Epithelial cell of proximal tubule (primary cell): ENCODE measurements at regions not wholly inside any gene's neighbourhood (a gene's known extent, or its start where the extent isn't known, plus 50 kb on each side); places are given as distances from the start of the nearest gene placed in this dataset.

Experiments used
- DNase-seq: peaks from one replicate; pipeline ENCODE4 v3.0.0-alpha.2; 2011; ENCODE audit warnings: low read depth
- H3K4me3 ChIP-seq: 2 replicates; pipeline ENCODE4 v1.5.1; 2011; ENCODE audit warnings: low read depth, mild to moderate bottlenecking, low read length
- TF ChIP-seq, protein P1 (sequence below): conservative IDR thresholded peaks from 2 replicates; pipeline ENCODE4 v1.5.1; 2012; ENCODE audit warnings: low read depth, mild to moderate bottlenecking, low read length

DNA sequence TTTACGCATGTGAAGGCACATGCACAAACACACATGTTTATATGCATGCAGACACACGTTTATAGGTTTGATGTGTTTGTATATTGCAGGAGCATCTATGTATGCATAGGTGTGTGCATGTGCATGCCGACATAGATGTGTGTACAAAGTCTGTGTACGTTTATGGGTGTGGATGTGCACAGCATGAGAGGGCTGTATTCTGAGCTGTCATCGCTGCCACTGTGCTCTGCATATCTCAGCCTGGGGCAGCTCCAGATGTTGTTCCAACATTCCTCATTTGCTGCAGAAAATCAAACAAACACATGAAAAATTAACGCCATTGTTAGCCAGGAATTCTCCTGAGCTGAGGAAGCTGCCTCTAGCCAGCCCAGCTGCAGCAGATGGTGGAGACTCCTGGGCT, 132.3 kb upstream of the CSF3R start:
- no peak overlapping the region for H3K4me3 ChIP-seq
- TF ChIP-seq, protein P1, sequence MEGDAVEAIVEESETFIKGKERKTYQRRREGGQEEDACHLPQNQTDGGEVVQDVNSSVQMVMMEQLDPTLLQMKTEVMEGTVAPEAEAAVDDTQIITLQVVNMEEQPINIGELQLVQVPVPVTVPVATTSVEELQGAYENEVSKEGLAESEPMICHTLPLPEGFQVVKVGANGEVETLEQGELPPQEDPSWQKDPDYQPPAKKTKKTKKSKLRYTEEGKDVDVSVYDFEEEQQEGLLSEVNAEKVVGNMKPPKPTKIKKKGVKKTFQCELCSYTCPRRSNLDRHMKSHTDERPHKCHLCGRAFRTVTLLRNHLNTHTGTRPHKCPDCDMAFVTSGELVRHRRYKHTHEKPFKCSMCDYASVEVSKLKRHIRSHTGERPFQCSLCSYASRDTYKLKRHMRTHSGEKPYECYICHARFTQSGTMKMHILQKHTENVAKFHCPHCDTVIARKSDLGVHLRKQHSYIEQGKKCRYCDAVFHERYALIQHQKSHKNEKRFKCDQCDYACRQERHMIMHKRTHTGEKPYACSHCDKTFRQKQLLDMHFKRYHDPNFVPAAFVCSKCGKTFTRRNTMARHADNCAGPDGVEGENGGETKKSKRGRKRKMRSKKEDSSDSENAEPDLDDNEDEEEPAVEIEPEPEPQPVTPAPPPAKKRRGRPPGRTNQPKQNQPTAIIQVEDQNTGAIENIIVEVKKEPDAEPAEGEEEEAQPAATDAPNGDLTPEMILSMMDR = no peak
- DNase-seq = no peak

DNA sequence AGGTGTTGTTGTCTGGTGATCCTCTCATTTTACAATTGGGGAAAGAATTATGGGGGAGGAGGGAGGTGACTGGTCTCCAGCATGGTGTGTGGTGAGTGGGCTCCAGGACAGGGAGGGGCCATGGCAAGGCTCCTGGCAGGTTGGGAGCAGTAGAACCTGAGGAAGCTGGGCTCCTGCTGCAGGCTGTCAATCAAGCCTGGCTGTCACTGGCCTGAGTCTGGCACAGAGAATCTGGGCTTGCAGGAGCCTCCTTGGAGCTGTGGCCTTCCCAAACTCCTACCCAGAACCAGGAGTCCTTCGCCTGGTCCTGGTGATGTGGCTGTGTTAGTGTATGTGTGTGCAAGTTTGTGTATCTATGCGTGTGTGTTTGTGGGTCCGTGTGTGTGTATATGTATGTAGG, 131.9 kb upstream of the CSF3R start:
- TF ChIP-seq, protein P1 = no peak
- H3K4me3 ChIP-seq = no peak overlapping the region
- DNase-seq = no peak

DNA sequence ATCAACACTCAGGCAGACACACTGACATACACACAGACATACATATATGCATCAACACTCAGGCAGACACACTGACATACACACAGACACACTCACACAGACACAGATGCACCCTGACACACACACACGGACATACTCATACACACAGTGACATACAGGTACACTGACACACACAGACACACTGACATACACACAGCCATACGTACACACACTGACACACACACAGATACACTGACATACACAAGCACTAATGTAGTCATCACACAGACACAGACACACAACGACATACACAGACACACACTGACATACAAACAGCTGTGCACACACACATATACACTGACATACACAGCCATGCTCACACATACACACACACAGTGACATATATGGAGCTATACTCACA, 131.0 kb upstream of the CSF3R start:
- no peak overlapping the region for H3K4me3 ChIP-seq
- TF ChIP-seq, protein P1 = no peak
- no peak for DNase-seq

DNA sequence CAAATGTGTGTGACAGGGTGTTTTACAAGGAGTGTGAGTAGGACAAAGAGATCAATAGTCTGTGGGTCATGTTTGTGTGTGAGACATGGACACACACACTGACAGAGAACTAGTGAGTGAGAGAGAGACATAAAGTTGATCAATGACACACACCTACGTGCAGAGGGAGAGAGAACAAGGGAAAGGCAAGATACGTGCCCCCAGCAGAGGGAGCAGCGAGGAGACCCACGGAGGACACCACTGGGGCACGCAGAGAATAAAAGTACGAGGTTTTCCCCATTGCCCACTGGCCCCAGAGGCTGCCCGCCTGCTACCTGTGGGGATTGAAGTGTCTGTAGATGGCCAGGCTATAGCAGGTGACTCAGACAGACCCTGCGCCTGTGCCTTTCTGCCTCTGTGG, 130.2 kb upstream of the CSF3R start:
- H3K4me3 ChIP-seq = no peak overlapping the region
- TF ChIP-seq, protein P1 = peak; percentile 9
- no peak for DNase-seq

DNA sequence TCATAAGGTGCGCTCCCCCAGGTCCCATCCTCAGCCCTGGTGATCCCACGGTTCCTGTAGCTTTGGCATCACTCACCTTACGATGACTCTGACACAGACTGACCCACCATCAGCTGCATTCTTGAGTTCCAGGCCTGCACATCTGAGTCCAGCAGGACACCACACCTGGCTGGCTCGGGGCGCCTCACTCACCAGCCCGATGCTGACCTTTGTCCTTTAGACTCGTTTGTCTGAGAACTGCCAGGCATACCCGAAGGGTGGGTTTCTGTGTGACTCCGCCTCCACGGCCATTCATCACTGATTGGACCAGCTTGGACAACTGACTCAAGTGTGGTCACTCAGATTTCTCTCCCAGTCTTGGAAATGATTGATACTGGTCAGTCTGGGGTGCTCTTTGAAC, 129.4 kb upstream of the CSF3R start:
- no peak for DNase-seq
- H3K4me3 ChIP-seq = no peak overlapping the region
- TF ChIP-seq, protein P1 = no peak

DNA sequence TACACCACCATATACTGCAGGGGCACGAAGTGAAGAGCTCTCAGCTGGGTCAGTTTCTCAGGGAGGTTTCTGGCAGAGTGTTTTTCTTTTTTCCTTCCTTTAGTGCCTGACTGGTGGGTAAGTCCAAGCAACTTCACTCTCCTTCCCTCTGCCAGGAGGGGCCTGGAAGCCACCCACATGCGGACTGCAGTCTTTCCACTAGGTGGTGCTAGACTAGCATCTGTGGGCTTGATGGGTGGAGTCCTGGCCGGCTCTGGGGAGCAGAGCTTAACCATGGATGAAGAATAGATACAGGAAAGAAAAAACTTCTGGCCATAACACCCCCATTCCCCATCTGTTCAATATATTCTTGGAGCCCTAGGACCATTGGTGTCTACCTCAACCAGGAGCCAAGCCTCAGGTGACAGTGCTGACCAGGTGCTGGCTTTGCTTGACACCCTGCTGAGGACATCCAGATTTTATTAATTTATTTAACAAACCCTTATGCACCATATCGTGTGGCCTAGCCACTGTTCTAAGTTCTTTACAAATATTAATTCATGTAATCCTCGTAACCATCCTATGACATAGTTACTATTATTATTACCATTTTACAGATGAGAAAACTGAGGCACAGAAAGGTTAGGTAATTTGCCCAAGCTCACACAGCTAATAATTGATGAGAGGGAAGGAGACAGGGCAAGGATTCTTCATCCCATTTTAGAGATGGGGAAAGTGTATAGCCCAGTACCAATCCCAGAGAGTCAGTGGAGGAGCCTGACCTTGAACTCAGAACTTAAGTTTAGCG, 126.7 kb upstream of the CSF3R start:
- TF ChIP-seq, protein P1 = peak; percentile 89
- DNase-seq = peak; percentile 10
- no peak overlapping the region for H3K4me3 ChIP-seq

DNA sequence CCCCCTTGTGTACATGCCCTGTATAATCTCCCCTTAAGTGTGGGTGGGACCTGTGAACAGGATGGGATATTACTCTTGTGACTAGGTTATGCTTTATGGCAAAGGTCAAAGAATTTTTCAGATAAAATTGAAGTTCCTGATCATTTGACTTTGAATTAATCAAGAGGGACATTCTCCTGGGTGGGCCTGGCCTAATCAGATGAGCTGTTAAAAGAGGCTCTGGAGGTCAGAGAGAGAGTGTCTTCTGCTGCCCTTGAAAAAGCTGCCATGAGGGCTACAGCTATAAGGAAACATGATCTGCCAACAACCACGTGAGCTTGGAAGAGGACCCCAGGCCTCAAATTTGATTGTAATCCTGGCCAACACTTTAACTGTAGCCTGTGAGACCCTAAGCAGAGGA, 125.6 kb upstream of the CSF3R start:
- TF ChIP-seq, protein P1 = no peak
- no peak overlapping the region for H3K4me3 ChIP-seq
- DNase-seq = no peak
